NCI-H187 (cell line): ENCODE measurements at regions not wholly inside any gene's neighbourhood (a gene's known extent, or its start where the extent isn't known, plus 50 kb on each side); places are given as distances from the start of the nearest gene placed in this dataset.
"Not testable (repeated sequence)": the region's sequence is repeated elsewhere in the genome, so short reads cannot be mapped to it uniquely, and the experiment has no call there.

ENCODE experiments used
- DNase-seq, 2 experiments: peaks; one replicate each; lab custom pipeline; 2025; lab: John Stamatoyannopoulos, UW

DNA sequence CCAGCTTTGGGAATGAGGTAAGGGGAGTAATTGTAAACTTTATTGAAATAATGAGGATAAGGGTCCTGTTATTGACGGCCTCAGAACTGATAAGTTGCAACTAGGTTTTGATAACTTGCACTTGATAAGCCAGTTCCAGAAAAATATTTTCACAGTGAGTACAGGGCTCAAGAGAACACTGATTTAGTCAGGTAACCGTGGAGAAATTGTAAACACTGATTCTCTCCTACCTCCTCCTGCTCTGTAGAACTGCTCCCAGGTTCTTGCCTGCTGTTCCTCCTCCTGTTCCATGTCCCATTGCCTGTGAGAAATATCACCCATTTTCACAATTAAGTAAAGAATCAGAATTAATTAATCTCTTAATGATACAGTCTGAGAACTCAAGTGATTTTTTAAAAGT, 55.0 kb upstream of the CXXC4 start:
- no peak for DNase-seq

DNA sequence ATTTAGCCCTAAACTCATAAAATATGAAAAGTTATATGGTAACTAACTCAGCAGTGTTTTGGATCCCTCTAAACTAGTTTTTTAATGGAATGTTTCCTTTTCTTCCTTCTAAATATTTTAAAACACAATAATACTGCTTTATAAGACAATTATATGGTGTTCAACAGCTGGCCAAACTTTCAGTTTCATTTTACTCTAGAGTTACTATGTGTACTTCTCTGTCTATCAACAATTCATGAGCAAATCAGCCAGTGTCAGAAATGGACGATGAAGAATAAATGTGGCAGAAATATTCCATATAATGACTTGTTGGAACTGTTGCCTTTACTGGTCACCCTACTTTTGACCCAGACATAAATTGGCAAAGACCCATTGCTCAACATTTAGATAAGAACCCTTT, 64.8 kb upstream of the CXXC4 start:
- no peak for DNase-seq

- DNase-seq = no peak
Measured at GRCh38 chr4:104571341-104571740, 76.6 kb upstream of the CXXC4 start.

- no peak for DNase-seq
Measured at GRCh38 chr4:104574371-104574770, 79.7 kb upstream of the CXXC4 start.

DNA sequence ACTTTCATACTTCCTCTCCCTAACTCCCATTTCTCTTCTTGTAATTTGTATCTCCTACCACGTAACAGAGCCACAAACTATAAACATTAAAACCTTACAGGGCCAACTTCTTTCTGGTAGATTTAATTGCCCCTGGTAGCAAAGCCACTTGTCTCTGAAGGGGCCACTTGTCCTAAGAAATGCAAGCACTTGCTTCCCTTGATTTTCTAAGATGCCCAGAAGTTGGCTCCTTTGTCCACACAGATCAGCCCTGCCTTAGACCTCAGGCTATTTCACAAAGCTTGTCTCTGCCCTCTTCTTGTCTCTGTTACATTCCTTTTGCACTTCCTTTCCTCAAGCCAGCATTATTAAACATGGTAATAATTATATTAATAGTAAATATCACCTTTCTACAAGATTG, 80.6 kb upstream of the CXXC4 start:
- no peak for DNase-seq

DNA sequence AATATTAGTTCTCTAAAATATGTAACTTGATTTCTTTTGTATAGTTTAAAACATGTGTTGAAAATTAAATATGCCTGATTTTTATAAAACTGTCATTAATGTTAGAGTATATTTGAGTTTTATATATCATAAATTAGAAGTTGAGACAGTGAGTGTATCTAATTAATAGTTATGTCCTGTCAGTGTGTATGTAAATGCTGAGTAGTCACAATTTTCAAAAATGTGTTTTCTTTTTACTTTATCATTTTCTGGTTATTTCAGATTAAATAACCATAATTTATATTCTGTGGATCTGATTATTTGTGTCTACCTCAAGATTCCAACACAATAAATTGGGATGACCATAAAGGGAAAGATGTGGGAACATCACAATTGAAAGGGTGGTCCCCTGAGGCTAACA, 82.7 kb upstream of the CXXC4 start:
- no peak for DNase-seq

DNA sequence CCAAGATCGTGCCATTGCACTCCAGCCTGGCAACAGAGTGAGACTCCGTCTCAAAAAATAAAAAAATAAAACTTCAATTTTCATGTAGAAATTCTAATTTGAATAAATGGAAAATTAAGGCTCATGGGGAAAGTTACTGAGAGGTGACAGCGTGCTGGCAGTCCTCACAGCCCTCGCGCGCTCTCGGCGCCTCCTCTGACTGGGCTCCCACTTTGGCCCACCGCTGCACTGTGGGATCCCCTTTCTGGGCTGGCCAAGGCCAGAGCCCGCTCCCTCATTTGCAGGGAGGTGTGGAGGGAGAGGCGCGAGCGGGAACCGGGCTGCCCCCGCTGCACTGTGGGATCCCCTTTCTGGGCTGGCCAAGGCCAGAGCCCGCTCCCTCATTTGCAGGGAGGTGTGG, 86.8 kb upstream of the CXXC4 start:
- DNase-seq = not testable (repeated sequence)

DNA sequence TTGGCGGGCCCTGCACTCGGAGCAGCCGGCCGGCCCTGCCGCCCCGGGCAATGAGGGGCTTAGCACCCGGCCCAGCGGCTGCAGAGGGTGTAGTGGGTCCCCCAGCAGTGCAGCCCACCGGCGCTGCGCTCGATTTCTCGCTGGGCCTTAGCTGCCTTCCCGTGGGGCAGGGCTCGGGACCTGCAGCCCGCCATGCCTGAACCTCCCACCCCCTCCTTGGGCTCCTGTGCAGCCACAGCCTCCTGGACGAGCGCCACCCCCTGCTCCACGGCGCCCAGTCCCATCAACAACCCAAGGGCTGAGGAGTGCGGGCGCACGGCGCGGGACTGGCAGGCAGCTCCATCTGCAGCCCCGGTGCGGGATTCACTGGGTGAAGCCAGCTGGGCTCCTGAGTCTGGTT, 87.4 kb upstream of the CXXC4 start:
- DNase-seq = not testable (repeated sequence)

GRCh38 chr4:104589264-104589868, 94.7 kb upstream of the CXXC4 start:
- DNase-seq = no peak

GRCh38 chr4:104591510-104591911, 96.8 kb upstream of the CXXC4 start:
- DNase-seq = peak; percentile 32 to 37

DNA sequence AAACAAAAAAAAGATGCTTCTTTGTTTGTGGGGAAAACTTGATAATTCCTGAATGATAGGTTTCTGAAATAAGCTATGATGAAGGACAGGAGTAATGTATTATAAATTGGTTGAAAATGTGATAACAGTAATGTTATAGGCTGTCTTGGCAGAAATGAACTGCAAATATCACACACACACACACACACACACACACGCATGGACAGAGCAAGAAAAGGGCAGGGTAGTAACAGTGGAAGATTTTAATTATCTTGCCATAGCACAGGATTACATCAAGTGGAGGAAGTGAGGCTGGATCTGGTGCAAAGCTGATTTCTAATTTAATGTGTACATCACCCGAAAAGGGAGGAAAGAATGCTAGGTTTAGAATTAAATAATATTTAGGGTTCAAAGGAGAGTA, 97.5 kb upstream of the CXXC4 start:
- DNase-seq = no peak

GRCh38 chr4:104593019-104593418, 98.3 kb upstream of the CXXC4 start:
- DNase-seq = no peak

DNA sequence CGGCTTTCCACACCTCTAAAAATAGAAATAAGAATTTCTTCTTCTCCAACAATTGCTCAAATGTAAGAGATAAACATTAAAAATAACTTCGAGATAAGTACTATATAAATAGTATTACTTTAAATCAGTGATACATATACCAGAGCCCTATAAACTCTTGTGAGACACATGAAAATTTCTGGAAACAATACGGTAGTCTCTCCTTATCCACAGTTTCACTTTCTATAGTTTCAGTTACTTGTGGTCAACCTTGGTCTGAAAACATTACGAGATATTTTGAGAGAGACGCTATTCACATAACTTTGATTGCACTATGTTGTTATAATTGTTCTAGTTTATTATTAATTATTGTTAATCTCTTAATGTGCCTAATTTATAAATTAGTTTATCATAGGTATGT, 101.5 kb upstream of the CXXC4 start:
- no peak for DNase-seq

DNA sequence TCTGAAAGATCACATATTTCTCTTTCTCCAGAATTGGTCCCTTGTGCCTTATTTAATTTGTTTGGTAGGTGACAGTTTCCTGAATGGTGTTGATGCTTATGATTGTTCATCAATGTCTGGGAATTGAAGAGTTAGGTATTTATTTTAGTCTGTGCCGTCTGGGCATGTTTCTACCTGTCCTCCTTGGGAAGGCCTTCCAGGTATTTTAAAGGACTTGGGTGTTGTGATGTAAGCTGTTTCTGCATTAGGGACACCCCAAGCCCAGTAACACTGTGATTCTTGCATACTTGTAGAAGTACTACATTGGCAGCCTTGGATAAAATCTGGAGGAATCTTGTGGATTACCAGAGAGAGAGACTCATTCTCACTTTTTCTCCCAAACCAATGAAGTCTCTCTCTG, 120.8 kb upstream of the CXXC4 start:
- no peak for DNase-seq

GRCh38 chr4:104615926-104616325, 121.2 kb upstream of the CXXC4 start:
- no peak for DNase-seq

GRCh38 chr4:104616401-104616820, 121.7 kb upstream of the CXXC4 start:
- no peak for DNase-seq

GRCh38 chr4:104625706-104626105, 131.0 kb upstream of the CXXC4 start:
- DNase-seq = no peak

GRCh38 chr4:104629601-104630000, 134.9 kb upstream of the CXXC4 start:
- DNase-seq = no peak

- DNase-seq = no peak
Measured at GRCh38 chr4:104630272-104630671, 135.6 kb upstream of the CXXC4 start.

GRCh38 chr4:104631000-104631399, 136.3 kb upstream of the CXXC4 start:
- DNase-seq = no peak

DNA sequence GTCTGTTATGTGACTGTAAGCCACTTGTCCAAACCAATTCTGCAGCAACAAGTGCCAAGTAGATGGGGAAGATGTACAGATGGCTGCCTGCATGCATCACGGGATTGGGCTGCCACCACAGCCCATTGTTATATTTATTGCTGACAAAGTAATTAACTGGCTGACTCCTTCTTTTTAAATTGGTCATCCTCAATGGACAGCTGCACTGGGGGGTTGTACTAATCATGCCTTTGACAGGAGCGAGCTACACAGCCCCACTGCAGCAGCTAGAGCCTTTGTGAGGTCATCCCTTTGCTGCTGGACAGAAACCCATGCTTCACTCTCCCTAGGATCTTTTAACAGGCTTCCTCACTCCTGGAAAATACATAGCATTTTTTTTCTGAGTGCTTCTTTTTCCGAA, 146.7 kb upstream of the CXXC4 start:
- DNase-seq = no peak

- DNase-seq = no peak
Measured at GRCh38 chr4:104642521-104642920, 147.8 kb upstream of the CXXC4 start.

GRCh38 chr4:104643805-104644204, 149.1 kb upstream of the CXXC4 start:
- no peak for DNase-seq

- no peak for DNase-seq
Measured at GRCh38 chr4:104649631-104650030, 154.9 kb upstream of the CXXC4 start.

DNA sequence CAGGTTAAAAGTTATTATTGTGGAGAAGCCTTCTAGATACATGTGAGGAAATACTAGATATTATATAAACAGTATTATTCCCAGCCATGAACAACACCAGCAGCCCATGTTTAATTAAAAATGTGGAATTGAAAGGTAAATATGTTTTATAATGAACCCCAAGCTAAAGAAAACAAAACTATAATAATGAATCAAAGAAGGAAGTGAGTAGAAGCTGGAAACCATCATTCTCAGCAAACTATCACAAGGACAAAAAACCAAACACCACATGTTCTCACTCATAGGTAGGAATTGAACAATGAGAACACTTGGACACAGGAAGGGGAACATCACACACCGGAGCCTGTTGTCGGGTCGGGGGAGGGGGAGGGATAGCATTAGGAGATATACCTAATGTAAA, 167.6 kb upstream of the CXXC4 start:
- not testable (repeated sequence) for DNase-seq
